Vagina (tissue), 2 donors: ENCODE measurements at regions not wholly inside any gene's neighbourhood (a gene's known extent, or its start where the extent isn't known, plus 50 kb on each side); places are given as distances from the start of the nearest gene placed in this dataset.

Experiments used
- DNase-seq, 2 donors: peaks; one replicate each; pipeline ENCODE4 v3.0.0-alpha.2; 2017; ENCODE audit errors: extremely low spot score in 2 of 2
- H3K27ac ChIP-seq: fragments of 200-600 bp; sonication (generic); one replicate; pipeline ENCODE4 v1.5.1; 2019
- H3K27me3 ChIP-seq: fragments of 200-600 bp; sonication (generic); one replicate; pipeline ENCODE4 v1.5.1; 2019
- H3K36me3 ChIP-seq, 2 donors: fragments of 200-600 bp; sonication (generic); one replicate each; pipeline ENCODE4 v1.5.1; 2017 to 2019
- H3K4me1 ChIP-seq: fragments of 200-600 bp; sonication (generic); one replicate; pipeline ENCODE4 v1.5.1; 2019
- H3K4me3 ChIP-seq, 2 donors: fragments of 200-600 bp; sonication (generic); 1 replicate in 1 of 2; 2 replicates in 1 of 2; pipeline ENCODE4 v1.5.1; 2016 to 2019
- H3K9me3 ChIP-seq: fragments of 200-600 bp; sonication (generic); one replicate; pipeline ENCODE4 v1.5.1; 2019
- POLR2A ChIP-seq, 2 donors: fragments of 450-650 bp; IDR thresholded peaks; one replicate each; pipeline ENCODE4 v1.6.1; 2017; ENCODE audit warnings: antibody characterized with exemption in 2 of 2, mild to moderate bottlenecking in 2 of 2, moderate library complexity in 2 of 2
- POLR2AphosphoS5 ChIP-seq, 2 donors: sonication (generic); formaldehyde crosslinking; IDR thresholded peaks; one replicate each; pipeline ENCODE4 v1.9.0; 2017; ENCODE audit warnings: antibody characterized with exemption in 2 of 2, mild to moderate bottlenecking in 2 of 2, low read depth in 1 of 2; ENCODE audit not compliant: insufficient read depth in 1 of 2
- intact Hi-C: fragments of 100-400 bp; cut with DNase I; formaldehyde crosslinking; loops from one replicate; pipeline ENCODE4 v1.15.1; 2023
- TF ChIP-seq, protein P1 (sequence below), 3 experiments: fragments of 450-650 bp in 2 of 3; fragments of 200-600 bp in 1 of 3; sonication (generic) in 1 of 3; IDR thresholded peaks; one replicate each; pipeline ENCODE4 v1.5.1; 2017 to 2019; ENCODE audit warnings: antibody characterized with exemption in 3 of 3, mild to moderate bottlenecking in 2 of 3, moderate library complexity in 2 of 3

DNA sequence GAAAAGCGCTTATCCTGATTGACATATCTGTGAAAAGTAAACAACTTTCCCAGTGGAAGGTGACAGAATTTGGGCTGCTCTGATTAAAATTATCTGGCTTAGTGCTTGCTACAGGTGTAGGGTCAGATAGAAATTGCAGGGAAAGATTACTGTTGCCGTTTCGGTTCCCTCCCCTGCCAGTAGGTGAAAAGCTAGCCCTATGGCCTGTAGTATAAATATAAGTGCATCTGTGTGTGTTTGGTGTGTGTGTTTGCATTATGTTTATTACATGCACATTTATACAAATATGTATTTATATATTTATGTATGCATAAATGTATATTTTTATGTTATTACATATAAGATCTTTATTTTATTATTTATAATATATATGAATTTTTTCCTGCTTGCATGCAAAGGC is 72.3 kb upstream of the VOPP1 start:
- H3K36me3 ChIP-seq: no peaks in the 10 kb centered on the region
- no peaks in the 10 kb centered on the region for H3K9me3 ChIP-seq
- no peaks in the 10 kb centered on the region for H3K4me1 ChIP-seq
- no peak for DNase-seq
- no peak overlapping the region for H3K27ac ChIP-seq
- no peaks in the 10 kb centered on the region for H3K27me3 ChIP-seq
- TF ChIP-seq POLR2A (IDR thresholded peaks at IDR 0.05) (no peak), POLR2AphosphoS5 (IDR thresholded peaks at IDR 0.05; ENCODE audit: insufficient read depth in 1 of 2, low read depth in 1 of 2) (no peak)
- TF ChIP-seq, protein P1, sequence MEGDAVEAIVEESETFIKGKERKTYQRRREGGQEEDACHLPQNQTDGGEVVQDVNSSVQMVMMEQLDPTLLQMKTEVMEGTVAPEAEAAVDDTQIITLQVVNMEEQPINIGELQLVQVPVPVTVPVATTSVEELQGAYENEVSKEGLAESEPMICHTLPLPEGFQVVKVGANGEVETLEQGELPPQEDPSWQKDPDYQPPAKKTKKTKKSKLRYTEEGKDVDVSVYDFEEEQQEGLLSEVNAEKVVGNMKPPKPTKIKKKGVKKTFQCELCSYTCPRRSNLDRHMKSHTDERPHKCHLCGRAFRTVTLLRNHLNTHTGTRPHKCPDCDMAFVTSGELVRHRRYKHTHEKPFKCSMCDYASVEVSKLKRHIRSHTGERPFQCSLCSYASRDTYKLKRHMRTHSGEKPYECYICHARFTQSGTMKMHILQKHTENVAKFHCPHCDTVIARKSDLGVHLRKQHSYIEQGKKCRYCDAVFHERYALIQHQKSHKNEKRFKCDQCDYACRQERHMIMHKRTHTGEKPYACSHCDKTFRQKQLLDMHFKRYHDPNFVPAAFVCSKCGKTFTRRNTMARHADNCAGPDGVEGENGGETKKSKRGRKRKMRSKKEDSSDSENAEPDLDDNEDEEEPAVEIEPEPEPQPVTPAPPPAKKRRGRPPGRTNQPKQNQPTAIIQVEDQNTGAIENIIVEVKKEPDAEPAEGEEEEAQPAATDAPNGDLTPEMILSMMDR (IDR thresholded peaks at IDR 0.05): no peak
- no peak overlapping the region for H3K4me3 ChIP-seq
- intact Hi-C loops: no loop called here

DNA sequence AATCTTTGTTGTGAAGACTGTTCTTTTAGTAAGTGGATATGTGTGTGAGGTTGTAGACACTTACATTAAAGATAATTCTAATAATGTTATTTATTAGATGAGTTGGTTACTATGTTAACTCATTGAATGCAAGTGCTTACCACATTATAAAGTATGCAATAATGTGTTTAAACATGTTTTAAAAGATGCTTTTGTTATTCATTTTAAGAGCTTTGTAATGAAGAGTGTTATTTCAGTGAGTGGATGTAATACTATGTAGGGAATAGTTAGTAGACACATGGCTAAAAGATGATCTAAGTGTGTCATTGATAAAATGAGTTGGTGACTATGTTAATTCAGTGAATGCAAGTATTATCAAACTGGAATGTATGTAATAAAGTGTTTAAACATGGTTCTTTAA is 70.0 kb upstream of the VOPP1 start:
- no peaks in the 10 kb centered on the region for H3K27me3 ChIP-seq
- no peak overlapping the region for H3K4me3 ChIP-seq
- TF ChIP-seq, protein P1 (IDR thresholded peaks at IDR 0.05): no peak
- no peak for TF ChIP-seq POLR2A (IDR thresholded peaks at IDR 0.05)
- no peak for TF ChIP-seq POLR2AphosphoS5 (IDR thresholded peaks at IDR 0.05; ENCODE audit: insufficient read depth in 1 of 2, low read depth in 1 of 2)
- DNase-seq: no peak
- H3K9me3 ChIP-seq: no peaks in the 10 kb centered on the region
- H3K36me3 ChIP-seq: no peaks in the 10 kb centered on the region
- H3K4me1 ChIP-seq: no peaks in the 10 kb centered on the region
- H3K27ac ChIP-seq: no peak overlapping the region
- intact Hi-C loops: no loop called here

DNA sequence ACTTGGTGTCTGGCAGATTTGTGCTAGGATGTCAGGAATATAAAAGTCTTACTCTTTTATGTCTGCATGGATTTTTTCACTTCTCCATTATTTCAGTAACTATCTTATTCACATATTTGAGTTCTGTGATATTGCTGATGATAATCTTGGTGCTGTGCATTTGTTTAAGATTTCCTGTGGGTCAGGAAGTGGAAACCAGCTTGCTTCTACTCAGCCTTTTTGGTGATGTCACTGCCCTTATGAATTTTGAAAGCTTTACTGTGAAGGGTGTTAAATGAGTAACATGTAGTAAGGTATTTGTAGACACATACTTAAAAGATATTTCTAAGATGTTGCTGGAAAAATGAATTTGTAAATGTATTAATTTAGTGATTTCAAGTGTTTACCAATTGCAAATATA is 69.5 kb upstream of the VOPP1 start:
- Histone ChIP-seq H3K27ac (no peak overlapping the region), H3K4me3 (no peak overlapping the region), H3K36me3 (no peaks in the 10 kb centered on the region), H3K4me1 (no peaks in the 10 kb centered on the region), H3K9me3 (no peaks in the 10 kb centered on the region), H3K27me3 (no peaks in the 10 kb centered on the region)
- DNase-seq: no peak
- intact Hi-C loops: no loop called here
- TF ChIP-seq, protein P1 (IDR thresholded peaks at IDR 0.05): no peak
- no peak for TF ChIP-seq POLR2A (IDR thresholded peaks at IDR 0.05)
- TF ChIP-seq POLR2AphosphoS5 (IDR thresholded peaks at IDR 0.05; ENCODE audit: insufficient read depth in 1 of 2, low read depth in 1 of 2): no peak

DNA sequence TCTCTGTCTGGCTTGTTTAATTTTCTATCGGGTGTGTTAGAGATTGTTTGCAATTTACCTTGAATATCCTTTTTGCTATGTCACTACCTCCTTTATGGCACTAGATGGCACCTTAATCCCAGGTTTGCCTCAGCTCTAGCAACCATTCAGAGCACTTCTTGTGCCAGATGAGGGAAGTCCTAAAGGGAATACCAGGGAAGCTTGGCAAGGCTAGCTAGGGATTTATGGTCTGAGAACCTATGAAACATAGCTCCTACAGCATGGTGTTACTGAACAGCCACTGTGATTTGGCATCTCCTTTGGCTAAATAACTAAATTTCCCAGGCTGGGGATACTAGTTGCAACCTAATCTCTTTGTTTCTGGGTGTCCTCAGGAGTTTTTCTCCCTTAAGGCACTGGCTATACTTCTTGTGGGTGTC is 69.0 kb upstream of the VOPP1 start:
- intact Hi-C loops: no loop called here
- Histone ChIP-seq H3K4me3 (no peak overlapping the region), H3K36me3 (no peaks in the 10 kb centered on the region), H3K27me3 (no peaks in the 10 kb centered on the region), H3K27ac (no peak overlapping the region), H3K9me3 (no peaks in the 10 kb centered on the region), H3K4me1 (no peaks in the 10 kb centered on the region)
- DNase-seq: no peak
- TF ChIP-seq, protein P1 (IDR thresholded peaks at IDR 0.05): peak in 2 of 3 experiments; percentile 54 to 81
- no peak for TF ChIP-seq POLR2A (IDR thresholded peaks at IDR 0.05)
- TF ChIP-seq POLR2AphosphoS5 (IDR thresholded peaks at IDR 0.05; ENCODE audit: insufficient read depth in 1 of 2, low read depth in 1 of 2): peak in 1 of 2 donors; percentile 76

DNA sequence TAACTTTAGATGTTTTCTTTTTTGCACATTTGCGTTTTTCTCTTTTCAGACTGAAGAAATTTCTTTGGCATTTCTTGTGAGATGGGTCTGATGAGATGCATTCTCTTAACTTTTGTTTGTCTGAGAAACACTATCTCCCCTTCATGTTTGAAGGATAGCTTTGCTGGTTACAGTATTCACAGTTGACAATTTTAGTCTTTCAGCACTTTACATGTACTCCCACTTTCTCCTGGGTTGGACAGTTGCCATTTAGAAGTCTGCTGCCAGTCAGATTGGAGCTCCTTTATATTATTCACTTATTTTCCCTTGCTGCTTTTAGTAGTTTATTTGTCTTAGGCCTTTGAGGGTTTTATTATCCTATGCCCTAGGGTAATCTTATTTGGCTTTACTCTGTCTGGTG is 67.3 kb upstream of the VOPP1 start:
- Histone ChIP-seq H3K9me3 (no peaks in the 10 kb centered on the region), H3K4me3 (no peak overlapping the region), H3K27ac (no peak overlapping the region), H3K4me1 (no peaks in the 10 kb centered on the region), H3K36me3 (no peaks in the 10 kb centered on the region), H3K27me3 (no peaks in the 10 kb centered on the region)
- no peak for DNase-seq
- TF ChIP-seq, protein P1 (IDR thresholded peaks at IDR 0.05): no peak
- TF ChIP-seq POLR2AphosphoS5 (IDR thresholded peaks at IDR 0.05; ENCODE audit: insufficient read depth in 1 of 2, low read depth in 1 of 2) (no peak), POLR2A (IDR thresholded peaks at IDR 0.05) (no peak)
- intact Hi-C loops: no loop called here
